Hepatocyte (in vitro differentiated cells): ENCODE measurements at regions not wholly inside any gene's neighbourhood (a gene's known extent, or its start where the extent isn't known, plus 50 kb on each side); places are given as distances from the start of the nearest gene placed in this dataset.

ENCODE experiments used
- DNase-seq: peaks from one replicate; pipeline ENCODE4 v3.0.0-alpha.2; 2016; ENCODE audit warnings: low spot score
- H2AFZ ChIP-seq: fragments of 200-600 bp; sonication (generic); 2 replicates; pipeline ENCODE4 v1.6.0; 2016; ENCODE audit warnings: antibody characterized with exemption, mild to moderate bottlenecking
- H3K27ac ChIP-seq: fragments of 200-600 bp; sonication (generic); 2 replicates; pipeline ENCODE4 v1.5.1; 2016; ENCODE audit warnings: mild to moderate bottlenecking
- H3K27me3 ChIP-seq: fragments of 200-600 bp; sonication (generic); 2 replicates; pipeline ENCODE4 v1.6.1; 2016
- H3K36me3 ChIP-seq: fragments of 200-600 bp; sonication (generic); replicated peaks from 2 replicates; pipeline ENCODE4 v1.5.1; 2016; ENCODE audit warnings: low read depth; ENCODE audit not compliant: insufficient read depth
- H3K4me1 ChIP-seq: fragments of 200-600 bp; sonication (generic); 2 replicates; pipeline ENCODE4 v1.5.1; 2016; ENCODE audit warnings: mild to moderate bottlenecking, moderate library complexity; ENCODE audit not compliant: insufficient read depth
- H3K4me2 ChIP-seq: fragments of 200-600 bp; sonication (generic); 2 replicates; pipeline ENCODE4 v1.6.0; 2016
- H3K4me3 ChIP-seq: fragments of 200-600 bp; sonication (generic); 2 replicates; pipeline ENCODE4 v1.5.1; 2016; ENCODE audit warnings: mild to moderate bottlenecking
- H3K79me2 ChIP-seq: fragments of 200-600 bp; sonication (generic); 2 replicates; pipeline ENCODE4 v1.6.0; 2017; ENCODE audit warnings: mild to moderate bottlenecking
- H3K9me2 ChIP-seq: fragments of 200-600 bp; sonication (generic); replicated peaks from 2 replicates; pipeline ENCODE4 v1.6.0; 2017; ENCODE audit warnings: mild to moderate bottlenecking; ENCODE audit not compliant: insufficient read depth
- H3K9me3 ChIP-seq: fragments of 200-600 bp; sonication (generic); 2 replicates; pipeline ENCODE4 v1.5.1; 2016; ENCODE audit warnings: low read depth, mild to moderate bottlenecking
- H4K20me1 ChIP-seq: fragments of 200-600 bp; sonication (generic); 2 replicates; pipeline ENCODE4 v1.6.0; 2016; ENCODE audit warnings: mild to moderate bottlenecking; ENCODE audit not compliant: insufficient read depth, poor library complexity, severe bottlenecking
- EZH2 ChIP-seq: fragments of 200-600 bp; sonication (generic); IDR thresholded peaks from 2 replicates; pipeline ENCODE4 v1.6.1; 2016; ENCODE audit warnings: antibody characterized with exemption, mild to moderate bottlenecking, borderline replicate concordance
- EZH2phosphoT487 ChIP-seq: fragments of 200-600 bp; sonication (generic); IDR thresholded peaks from one replicate; pipeline ENCODE4 v1.6.1; 2018; ENCODE audit warnings: antibody characterized with exemption, mild to moderate bottlenecking, low read depth, moderate library complexity; ENCODE audit not compliant: unreplicated experiment, severe bottlenecking
- WGBS: methylation state at CpG from one replicate; pipeline ENCODE4 v1.1.6; 2016; ENCODE audit warnings: low lambda C conversion rate; ENCODE audit errors: missing lambda C conversion rate; 5-methylcytosine and 5-hydroxymethylcytosine counted together
- TF ChIP-seq, protein P1 (sequence below): fragments of 200-600 bp; sonication (generic); IDR thresholded peaks from 2 replicates; pipeline ENCODE4 v1.5.1; 2016; ENCODE audit warnings: antibody characterized with exemption, mild to moderate bottlenecking; ENCODE audit not compliant: poor library complexity

DNA sequence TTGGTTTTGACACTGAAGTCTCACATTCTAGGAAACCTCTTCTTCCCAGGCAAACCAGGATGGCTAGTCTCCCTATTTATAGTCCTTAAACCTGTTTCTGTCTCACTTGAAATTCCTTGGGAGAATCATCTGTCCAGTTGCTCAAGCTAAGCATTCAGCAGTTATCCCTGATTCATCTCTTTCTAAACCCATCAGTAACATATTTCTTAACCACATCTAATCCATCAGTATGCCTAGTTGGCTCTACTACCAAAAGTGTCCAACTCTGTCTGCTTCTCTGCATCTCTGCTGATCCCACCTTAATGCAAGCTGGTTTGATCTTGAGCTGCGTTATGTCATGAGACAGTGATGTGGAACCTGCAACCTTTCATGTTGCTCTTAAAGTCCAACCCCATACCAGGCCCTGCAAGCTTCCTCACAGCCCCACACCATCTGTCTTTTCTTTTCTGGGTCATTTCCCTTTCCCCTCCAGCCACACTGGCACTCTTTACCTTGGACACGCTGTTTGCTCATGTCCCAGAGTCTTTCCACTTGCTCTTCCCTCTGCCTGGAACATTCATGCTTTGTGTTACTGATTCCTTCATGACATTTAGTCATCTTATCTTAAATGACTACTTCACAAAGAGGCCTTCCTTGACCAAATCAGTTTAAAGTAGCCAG is 380.8 kb upstream of the RGS6 start:
- DNase-seq = peak; percentile 43
- no peaks in the 10 kb centered on the region for H3K9me2 ChIP-seq
- TF ChIP-seq EZH2 = no peak
- TF ChIP-seq, protein P1, sequence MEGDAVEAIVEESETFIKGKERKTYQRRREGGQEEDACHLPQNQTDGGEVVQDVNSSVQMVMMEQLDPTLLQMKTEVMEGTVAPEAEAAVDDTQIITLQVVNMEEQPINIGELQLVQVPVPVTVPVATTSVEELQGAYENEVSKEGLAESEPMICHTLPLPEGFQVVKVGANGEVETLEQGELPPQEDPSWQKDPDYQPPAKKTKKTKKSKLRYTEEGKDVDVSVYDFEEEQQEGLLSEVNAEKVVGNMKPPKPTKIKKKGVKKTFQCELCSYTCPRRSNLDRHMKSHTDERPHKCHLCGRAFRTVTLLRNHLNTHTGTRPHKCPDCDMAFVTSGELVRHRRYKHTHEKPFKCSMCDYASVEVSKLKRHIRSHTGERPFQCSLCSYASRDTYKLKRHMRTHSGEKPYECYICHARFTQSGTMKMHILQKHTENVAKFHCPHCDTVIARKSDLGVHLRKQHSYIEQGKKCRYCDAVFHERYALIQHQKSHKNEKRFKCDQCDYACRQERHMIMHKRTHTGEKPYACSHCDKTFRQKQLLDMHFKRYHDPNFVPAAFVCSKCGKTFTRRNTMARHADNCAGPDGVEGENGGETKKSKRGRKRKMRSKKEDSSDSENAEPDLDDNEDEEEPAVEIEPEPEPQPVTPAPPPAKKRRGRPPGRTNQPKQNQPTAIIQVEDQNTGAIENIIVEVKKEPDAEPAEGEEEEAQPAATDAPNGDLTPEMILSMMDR = no peak
- H3K9me3 ChIP-seq = no peaks in the 10 kb centered on the region
- no peaks in the 10 kb centered on the region for H4K20me1 ChIP-seq
- H3K4me3 ChIP-seq = no peak overlapping the region
- H3K4me1 ChIP-seq = peaks cover 10% of the 10 kb centered on the region
- peak overlapping the region; percentile 44 for H3K27ac ChIP-seq
- no peaks in the 10 kb centered on the region for H3K36me3 ChIP-seq
- peaks cover 27% of the 10 kb centered on the region for H3K79me2 ChIP-seq
- H3K4me2 ChIP-seq = no peak overlapping the region
- no peaks in the 10 kb centered on the region for H3K27me3 ChIP-seq
- WGBS = 65% methylated on average over 2 of the region's 2 CpGs
- H2AFZ ChIP-seq = no peak overlapping the region

DNA sequence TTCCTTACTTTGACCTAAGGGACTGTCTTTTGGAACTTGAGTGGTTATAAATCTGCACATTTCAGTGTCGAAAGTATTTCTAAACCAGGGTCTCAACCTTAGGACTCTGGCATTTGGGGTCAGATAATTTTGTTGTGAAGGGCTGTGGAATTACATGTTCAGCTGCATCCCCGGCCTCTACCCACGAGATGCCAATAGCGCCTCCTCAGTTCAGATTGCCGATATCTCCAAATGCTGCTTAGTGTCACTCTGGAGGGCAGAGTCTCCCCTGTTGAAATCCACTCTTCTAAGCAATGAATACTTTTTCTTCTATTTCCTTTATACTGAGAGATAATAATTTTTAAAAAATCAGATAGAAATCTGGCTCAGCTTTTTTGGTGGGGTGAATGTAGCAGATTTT is 379.4 kb upstream of the RGS6 start:
- Histone ChIP-seq H3K36me3 (no peaks in the 10 kb centered on the region), H4K20me1 (no peaks in the 10 kb centered on the region), H3K27ac (no peak overlapping the region), H3K27me3 (no peaks in the 10 kb centered on the region), H3K4me1 (peaks cover 16% of the 10 kb centered on the region), H2AFZ (no peak overlapping the region), H3K79me2 (peaks cover 25% of the 10 kb centered on the region), H3K4me2 (no peak overlapping the region), H3K4me3 (no peak overlapping the region), H3K9me3 (no peaks in the 10 kb centered on the region), H3K9me2 (no peaks in the 10 kb centered on the region)
- 83% methylated on average over 5 of the region's 5 CpGs for WGBS
- DNase-seq = no peak
- TF ChIP-seq EZH2 = no peak
- no peak for TF ChIP-seq EZH2phosphoT487
- TF ChIP-seq, protein P1 = no peak

DNA sequence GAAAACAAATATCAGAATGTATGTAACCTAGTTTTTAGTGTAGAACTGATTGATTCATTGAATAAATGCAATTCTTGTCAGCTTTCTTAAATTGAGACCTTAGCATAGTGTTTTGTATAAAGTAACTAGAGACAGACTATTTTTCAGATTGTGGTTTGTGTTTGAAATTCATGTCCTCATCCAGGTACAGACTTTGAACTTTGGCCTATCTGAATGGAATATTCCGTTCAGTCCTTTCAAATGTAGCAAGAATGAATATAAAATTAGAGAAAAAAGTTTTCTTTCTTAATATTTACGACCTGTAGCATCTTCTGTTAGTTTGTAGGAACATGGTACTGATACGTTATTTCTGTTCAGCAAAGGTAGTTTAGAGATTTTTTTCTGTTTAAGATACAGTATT is 378.4 kb upstream of the RGS6 start:
- no peaks in the 10 kb centered on the region for H3K9me3 ChIP-seq
- peaks cover 26% of the 10 kb centered on the region for H3K79me2 ChIP-seq
- 84% methylated on average over 3 of the region's 3 CpGs for WGBS
- peak overlapping the region; percentile 12 for H3K4me2 ChIP-seq
- H3K4me3 ChIP-seq = no peak overlapping the region
- no peak for DNase-seq
- H3K36me3 ChIP-seq = no peaks in the 10 kb centered on the region
- no peaks in the 10 kb centered on the region for H3K9me2 ChIP-seq
- no peaks in the 10 kb centered on the region for H3K27me3 ChIP-seq
- TF ChIP-seq, protein P1 = no peak
- TF ChIP-seq EZH2phosphoT487 = no peak
- TF ChIP-seq EZH2 = no peak
- H2AFZ ChIP-seq = no peak overlapping the region
- H4K20me1 ChIP-seq = no peaks in the 10 kb centered on the region
- H3K27ac ChIP-seq = peak overlapping the region; percentile 80
- H3K4me1 ChIP-seq = peaks cover 16% of the 10 kb centered on the region

DNA sequence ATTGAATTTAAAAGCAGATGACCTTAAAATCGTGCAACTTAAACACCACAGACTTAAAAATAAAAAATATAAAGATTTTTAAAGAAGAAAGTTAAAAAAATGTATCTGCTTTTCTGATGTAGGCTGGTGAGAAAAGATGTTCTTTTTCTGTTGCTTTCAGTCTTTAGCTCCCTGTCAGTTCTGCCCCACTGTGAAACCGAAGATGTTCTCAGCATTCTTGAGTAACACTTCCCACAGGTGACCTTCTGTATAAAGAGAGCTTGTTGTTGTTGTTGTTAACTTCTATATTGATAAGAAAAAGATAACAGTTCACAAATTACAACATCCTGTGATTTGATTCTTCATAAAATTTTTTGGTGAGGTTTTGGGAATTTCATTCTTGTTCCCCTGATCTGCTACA is 377.9 kb upstream of the RGS6 start:
- Histone ChIP-seq H3K27me3 (no peaks in the 10 kb centered on the region), H3K4me3 (no peak overlapping the region), H3K36me3 (no peaks in the 10 kb centered on the region), H4K20me1 (no peaks in the 10 kb centered on the region), H2AFZ (no peak overlapping the region), H3K4me2 (peak overlapping the region; percentile 12), H3K4me1 (peaks cover 16% of the 10 kb centered on the region), H3K79me2 (peaks cover 26% of the 10 kb centered on the region), H3K27ac (peak overlapping the region; percentile 80), H3K9me2 (no peaks in the 10 kb centered on the region), H3K9me3 (no peaks in the 10 kb centered on the region)
- TF ChIP-seq EZH2phosphoT487 (no peak), EZH2 (no peak)
- TF ChIP-seq, protein P1 = no peak
- WGBS = 75% methylated on average over 2 of the region's 2 CpGs
- no peak for DNase-seq
